Keratinocyte (primary cell): ENCODE measurements at regions not wholly inside any gene's neighbourhood (a gene's known extent, or its start where the extent isn't known, plus 50 kb on each side); places are given as distances from the start of the nearest gene placed in this dataset.

Experiments used
- DNase-seq: peaks from one replicate; pipeline ENCODE4 v3.0.0-alpha.2; 2011; ENCODE audit warnings: low read depth, missing footprints, low spot score
- FAIRE-seq: peaks from 2 replicates; lab custom pipeline; 2011; peaks lifted over from hg19 to GRCh38; lab: Jason Lieb, UNC
- H2AFZ ChIP-seq: 2 replicates; pipeline ENCODE4 v1.6.0; 2012; ENCODE audit warnings: low read length, control low read depth, inconsistent platforms; ENCODE audit not compliant: control insufficient read depth
- H3K27ac ChIP-seq: 2 replicates; pipeline ENCODE4 v1.5.1; 2011; ENCODE audit warnings: low read length; ENCODE audit not compliant: control insufficient read depth, insufficient read depth
- H3K27me3 ChIP-seq: 3 replicates; pipeline ENCODE4 v1.6.0; 2011; ENCODE audit warnings: low read length; ENCODE audit not compliant: control insufficient read depth, insufficient read depth; ENCODE audit errors: extremely low read depth
- H3K36me3 ChIP-seq, 2 experiments: 2 replicates in 1 of 2; 3 replicates in 1 of 2; pipeline ENCODE4 v1.5.1; 2011; ENCODE audit warnings: low read length in 2 of 2, mild to moderate bottlenecking in 1 of 2; ENCODE audit not compliant: control insufficient read depth in 2 of 2, insufficient read depth in 2 of 2; ENCODE audit errors: extremely low read depth in 1 of 2
- H3K4me1 ChIP-seq: 3 replicates; pipeline ENCODE4 v1.5.1; 2011; ENCODE audit warnings: low read length; ENCODE audit not compliant: control insufficient read depth, insufficient read depth; ENCODE audit errors: extremely low read depth
- H3K4me2 ChIP-seq: 3 replicates; pipeline ENCODE4 v1.6.0; 2011; ENCODE audit warnings: low read depth, low read length; ENCODE audit not compliant: control insufficient read depth, insufficient read depth; ENCODE audit errors: extremely low read depth
- H3K4me3 ChIP-seq, 3 experiments: fragments of 200-600 bp in 1 of 3; sonication (generic) in 1 of 3; 2 replicates in 2 of 3; 3 replicates in 1 of 3; pipeline ENCODE4 v1.5.1; 2011 to 2016; ENCODE audit warnings: low read length in 3 of 3, mild to moderate bottlenecking in 3 of 3, control low read depth in 2 of 3, inconsistent platforms in 1 of 3, low read depth in 1 of 3, mixed read lengths in 1 of 3, mixed run types in 1 of 3, moderate library complexity in 1 of 3; ENCODE audit not compliant: control insufficient read depth in 2 of 3, insufficient read depth in 2 of 3; ENCODE audit errors: extremely low read depth in 1 of 3
- H3K79me2 ChIP-seq: 2 replicates; pipeline ENCODE4 v1.6.0; 2012; ENCODE audit warnings: low read length; ENCODE audit not compliant: control insufficient read depth, insufficient read depth
- H3K9ac ChIP-seq: 3 replicates; pipeline ENCODE4 v1.6.0; 2011; ENCODE audit warnings: low read length; ENCODE audit not compliant: control insufficient read depth, insufficient read depth; ENCODE audit errors: extremely low read depth
- H3K9me1 ChIP-seq: 3 replicates; pipeline ENCODE4 v1.6.0; 2011; ENCODE audit warnings: low read length; ENCODE audit not compliant: control insufficient read depth, insufficient read depth; ENCODE audit errors: extremely low read depth
- H3K9me3 ChIP-seq: 2 replicates; pipeline ENCODE4 v1.5.1; 2012; ENCODE audit warnings: low read depth, low read length; ENCODE audit not compliant: control insufficient read depth
- H4K20me1 ChIP-seq: 3 replicates; pipeline ENCODE4 v1.6.0; 2011; ENCODE audit warnings: low read length; ENCODE audit not compliant: control insufficient read depth, insufficient read depth; ENCODE audit errors: extremely low read depth
- EZH2 ChIP-seq: IDR thresholded peaks from one replicate; pipeline ENCODE4 v1.6.1; 2012; ENCODE audit warnings: inconsistent platforms, mild to moderate bottlenecking, low read length, moderate library complexity
- dilution Hi-C: fragments of 300-500 bp; cut with MboI; formaldehyde crosslinking; loops from one replicate; pipeline ENCODE4 v1.7.0; 2020; ENCODE audit warnings: low sequenced_read_pairs; ENCODE audit not compliant: extremely low pct_ligation_motif_present
- TF ChIP-seq, protein P1 (sequence below), 3 experiments: IDR thresholded peaks in 1 of 3; conservative IDR thresholded peaks in 1 of 3; optimal IDR thresholded peaks in 1 of 3; 2 replicates in 2 of 3; 3 replicates in 1 of 3; pipeline versions ENCODE3 to v1.5.1; 2011; ENCODE audit warnings: low read length in 3 of 3, mild to moderate bottlenecking in 3 of 3, moderate library complexity in 2 of 3, control low read depth in 1 of 3, inconsistent platforms in 1 of 3; ENCODE audit not compliant: insufficient read depth in 2 of 3; ENCODE audit errors: extremely low read depth in 1 of 3

GRCh38 chr6:118715376-118715775, 64.0 kb upstream of the CEP85L start:
- Histone ChIP-seq H4K20me1 (no peaks in the 10 kb centered on the region), H3K36me3 (no peaks in the 10 kb centered on the region), H3K4me1 (peaks cover 9% of the 10 kb centered on the region), H3K9me1 (no peaks in the 10 kb centered on the region), H3K4me2 (no peak overlapping the region), H3K9me3 (no peaks in the 10 kb centered on the region), H3K27me3 (no peaks in the 10 kb centered on the region), H3K27ac (no peak overlapping the region), H3K79me2 (no peaks in the 10 kb centered on the region), H3K9ac (no peak overlapping the region), H2AFZ (no peak overlapping the region), H3K4me3 (no peak overlapping the region)
- FAIRE-seq (no peak), DNase-seq (no peak)
- dilution Hi-C loops, result no loop called here
- TF ChIP-seq, protein P1, sequence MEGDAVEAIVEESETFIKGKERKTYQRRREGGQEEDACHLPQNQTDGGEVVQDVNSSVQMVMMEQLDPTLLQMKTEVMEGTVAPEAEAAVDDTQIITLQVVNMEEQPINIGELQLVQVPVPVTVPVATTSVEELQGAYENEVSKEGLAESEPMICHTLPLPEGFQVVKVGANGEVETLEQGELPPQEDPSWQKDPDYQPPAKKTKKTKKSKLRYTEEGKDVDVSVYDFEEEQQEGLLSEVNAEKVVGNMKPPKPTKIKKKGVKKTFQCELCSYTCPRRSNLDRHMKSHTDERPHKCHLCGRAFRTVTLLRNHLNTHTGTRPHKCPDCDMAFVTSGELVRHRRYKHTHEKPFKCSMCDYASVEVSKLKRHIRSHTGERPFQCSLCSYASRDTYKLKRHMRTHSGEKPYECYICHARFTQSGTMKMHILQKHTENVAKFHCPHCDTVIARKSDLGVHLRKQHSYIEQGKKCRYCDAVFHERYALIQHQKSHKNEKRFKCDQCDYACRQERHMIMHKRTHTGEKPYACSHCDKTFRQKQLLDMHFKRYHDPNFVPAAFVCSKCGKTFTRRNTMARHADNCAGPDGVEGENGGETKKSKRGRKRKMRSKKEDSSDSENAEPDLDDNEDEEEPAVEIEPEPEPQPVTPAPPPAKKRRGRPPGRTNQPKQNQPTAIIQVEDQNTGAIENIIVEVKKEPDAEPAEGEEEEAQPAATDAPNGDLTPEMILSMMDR (optimal IDR thresholded peaks at IDR 0.05 in 1 of 3, IDR thresholded peaks at IDR 0.05 in 1 of 3, conservative IDR thresholded peaks at IDR 0.05 in 1 of 3; ENCODE audit: extremely low read depth in 1 of 3, insufficient read depth in 2 of 3, low read length in 3 of 3), result no peak
- TF ChIP-seq EZH2, result no peak

DNA sequence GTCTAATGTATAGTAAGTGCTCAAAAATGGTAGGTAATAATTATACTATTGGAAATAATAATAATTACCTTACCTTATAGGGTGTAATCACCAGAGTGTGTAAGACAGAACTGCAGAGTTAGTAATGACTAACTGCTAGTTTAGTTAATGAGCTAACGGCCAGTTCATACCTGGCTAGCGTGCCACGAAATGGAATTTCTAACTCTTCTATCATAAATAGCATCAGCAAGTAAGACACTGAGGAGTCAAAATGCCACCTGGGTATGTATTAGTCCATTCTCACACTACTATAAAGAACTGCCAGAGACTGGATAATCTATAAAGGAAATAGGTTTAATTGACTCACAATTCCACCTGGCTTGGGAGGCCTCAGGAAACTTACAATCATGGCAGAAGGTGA, 63.4 kb upstream of the CEP85L start:
- Histone ChIP-seq H3K9me3 (no peaks in the 10 kb centered on the region), H3K9ac (no peak overlapping the region), H3K27ac (no peak overlapping the region), H3K9me1 (no peaks in the 10 kb centered on the region), H3K4me1 (peaks cover 16% of the 10 kb centered on the region), H3K36me3 (no peaks in the 10 kb centered on the region), H3K4me2 (no peak overlapping the region), H4K20me1 (no peaks in the 10 kb centered on the region), H3K79me2 (no peaks in the 10 kb centered on the region), H3K4me3 (no peak overlapping the region), H2AFZ (no peak overlapping the region), H3K27me3 (no peaks in the 10 kb centered on the region)
- dilution Hi-C loops, result no loop called here
- no peak for DNase-seq
- no peak for FAIRE-seq
- TF ChIP-seq EZH2, result no peak
- TF ChIP-seq, protein P1 (optimal IDR thresholded peaks at IDR 0.05 in 1 of 3, IDR thresholded peaks at IDR 0.05 in 1 of 3, conservative IDR thresholded peaks at IDR 0.05 in 1 of 3; ENCODE audit: extremely low read depth in 1 of 3, insufficient read depth in 2 of 3, low read length in 3 of 3), result no peak
